Ishikawa (cell line): ENCODE measurements at regions not wholly inside any gene's neighbourhood (a gene's known extent, or its start where the extent isn't known, plus 50 kb on each side); places are given as distances from the start of the nearest gene placed in this dataset.

Experiments
- EGR1 ChIP-seq: IDR thresholded peaks from 2 replicates; pipeline ENCODE4 v1.6.1; 2012
- EP300 ChIP-seq: IDR thresholded peaks from 2 replicates; pipeline ENCODE4 v1.6.1; 2012; ENCODE audit warnings: borderline replicate concordance
- TEAD4 ChIP-seq: IDR thresholded peaks from 2 replicates; pipeline ENCODE4 v1.6.1; 2012
- TF ChIP-seq, protein P1 (sequence below): IDR thresholded peaks from 2 replicates; pipeline ENCODE4 v1.6.1; 2012

DNA sequence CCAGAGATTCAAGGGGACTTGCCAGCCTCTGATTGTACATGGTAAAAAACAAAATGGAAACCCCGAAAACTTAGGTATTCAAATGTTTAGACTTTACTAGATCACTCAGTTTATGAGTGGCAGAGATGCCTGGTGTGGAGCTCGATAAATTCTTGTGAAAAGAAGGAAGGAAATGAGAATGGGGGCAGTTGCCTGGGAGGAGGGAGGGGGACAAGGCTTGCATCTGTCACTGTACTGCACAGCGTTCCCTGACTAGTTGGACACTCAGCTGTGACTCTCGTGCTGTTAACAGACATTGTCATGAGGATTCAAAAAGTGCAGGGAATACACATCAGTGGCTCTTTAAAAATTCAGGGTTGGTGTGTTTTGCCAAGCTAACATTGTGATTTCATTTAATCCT lies 232.9 kb downstream of the ZIC5 start:
- TF ChIP-seq EP300 (no peak), TEAD4 (no peak), EGR1 (no peak)
- TF ChIP-seq, protein P1, sequence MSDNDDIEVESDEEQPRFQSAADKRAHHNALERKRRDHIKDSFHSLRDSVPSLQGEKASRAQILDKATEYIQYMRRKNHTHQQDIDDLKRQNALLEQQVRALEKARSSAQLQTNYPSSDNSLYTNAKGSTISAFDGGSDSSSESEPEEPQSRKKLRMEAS: no peak
